ENCODE measurements at regions not wholly inside any gene's neighbourhood (a gene's known extent, or its start where the extent isn't known, plus 50 kb on each side); places are given as distances from the start of the nearest gene placed in this dataset.

- Histone ChIP-seq H3K9me3 (ENCODE audit: low read length) (no peaks in the 10 kb centered on the region), H3K9ac (ENCODE audit: low read length) (no peak overlapping the region), H3K4me1 (ENCODE audit: insufficient read depth, low read length) (no peaks in the 10 kb centered on the region), H3K27me3 (ENCODE audit: control insufficient read depth in 1 of 2, insufficient read depth in 2 of 2, low read length in 2 of 2) (no peaks in the 10 kb centered on the region), H3K36me3 (ENCODE audit: insufficient read depth, low read length) (no peaks in the 10 kb centered on the region), H3K27ac (ENCODE audit: low read depth, low read length) (no peak overlapping the region), H3K4me3 (ENCODE audit: low read depth in 1 of 2, low read length in 2 of 2) (no peak overlapping the region)
These were observed 876.1 kb upstream of the FAM98A start for GRCh38 chr2:34475156-34475555.

- Histone ChIP-seq H3K9ac (ENCODE audit: low read length) (no peak overlapping the region), H3K4me3 (ENCODE audit: low read depth in 1 of 2, low read length in 2 of 2) (no peak overlapping the region), H3K4me1 (ENCODE audit: insufficient read depth, low read length) (no peaks in the 10 kb centered on the region), H3K9me3 (ENCODE audit: low read length) (no peaks in the 10 kb centered on the region), H3K36me3 (ENCODE audit: insufficient read depth, low read length) (no peaks in the 10 kb centered on the region), H3K27ac (ENCODE audit: low read depth, low read length) (no peak overlapping the region), H3K27me3 (ENCODE audit: control insufficient read depth in 1 of 2, insufficient read depth in 2 of 2, low read length in 2 of 2) (no peaks in the 10 kb centered on the region)
These were observed 875.5 kb upstream of the FAM98A start for GRCh38 chr2:34474646-34475045.

GRCh38 chr2:34447097-34447496, 848.0 kb upstream of the FAM98A start:
- no peaks in the 10 kb centered on the region for H3K27me3 ChIP-seq (ENCODE audit: control insufficient read depth in 1 of 2, insufficient read depth in 2 of 2, low read length in 2 of 2)
- no peak overlapping the region for H3K27ac ChIP-seq (ENCODE audit: low read depth, low read length)
- no peaks in the 10 kb centered on the region for H3K4me1 ChIP-seq (ENCODE audit: insufficient read depth, low read length)
- no peak overlapping the region for H3K4me3 ChIP-seq (ENCODE audit: low read depth in 1 of 2, low read length in 2 of 2)
- no peak overlapping the region for H3K9ac ChIP-seq (ENCODE audit: low read length)
- H3K9me3 ChIP-seq (ENCODE audit: low read length), result no peaks in the 10 kb centered on the region
- H3K36me3 ChIP-seq (ENCODE audit: insufficient read depth, low read length), result no peaks in the 10 kb centered on the region

- Histone ChIP-seq H3K9ac (ENCODE audit: low read length) (no peak overlapping the region), H3K9me3 (ENCODE audit: low read length) (no peaks in the 10 kb centered on the region), H3K4me3 (ENCODE audit: low read depth in 1 of 2, low read length in 2 of 2) (no peak overlapping the region), H3K27ac (ENCODE audit: low read depth, low read length) (no peak overlapping the region), H3K4me1 (ENCODE audit: insufficient read depth, low read length) (no peaks in the 10 kb centered on the region), H3K36me3 (ENCODE audit: insufficient read depth, low read length) (no peaks in the 10 kb centered on the region), H3K27me3 (ENCODE audit: control insufficient read depth in 1 of 2, insufficient read depth in 2 of 2, low read length in 2 of 2) (no peaks in the 10 kb centered on the region)
These were observed 824.2 kb upstream of the FAM98A start for GRCh38 chr2:34423301-34423700.

- Histone ChIP-seq H3K36me3 (ENCODE audit: insufficient read depth, low read length) (no peaks in the 10 kb centered on the region), H3K27ac (ENCODE audit: low read depth, low read length) (no peak overlapping the region), H3K9me3 (ENCODE audit: low read length) (no peaks in the 10 kb centered on the region), H3K9ac (ENCODE audit: low read length) (no peak overlapping the region), H3K27me3 (ENCODE audit: control insufficient read depth in 1 of 2, insufficient read depth in 2 of 2, low read length in 2 of 2) (no peaks in the 10 kb centered on the region), H3K4me1 (ENCODE audit: insufficient read depth, low read length) (no peaks in the 10 kb centered on the region), H3K4me3 (ENCODE audit: low read depth in 1 of 2, low read length in 2 of 2) (no peak overlapping the region)
These were observed 820.8 kb upstream of the FAM98A start for GRCh38 chr2:34419856-34420255.

GRCh38 chr2:34416856-34417255, 817.8 kb upstream of the FAM98A start:
- Histone ChIP-seq H3K4me3 (ENCODE audit: low read depth in 1 of 2, low read length in 2 of 2) (no peak overlapping the region), H3K4me1 (ENCODE audit: insufficient read depth, low read length) (no peaks in the 10 kb centered on the region), H3K36me3 (ENCODE audit: insufficient read depth, low read length) (no peaks in the 10 kb centered on the region), H3K27ac (ENCODE audit: low read depth, low read length) (no peak overlapping the region), H3K9ac (ENCODE audit: low read length) (no peak overlapping the region), H3K27me3 (ENCODE audit: control insufficient read depth in 1 of 2, insufficient read depth in 2 of 2, low read length in 2 of 2) (no peaks in the 10 kb centered on the region), H3K9me3 (ENCODE audit: low read length) (no peaks in the 10 kb centered on the region)

GRCh38 chr2:34414856-34415255, 815.8 kb upstream of the FAM98A start:
- Histone ChIP-seq H3K9me3 (ENCODE audit: low read length) (no peaks in the 10 kb centered on the region), H3K27me3 (ENCODE audit: control insufficient read depth in 1 of 2, insufficient read depth in 2 of 2, low read length in 2 of 2) (no peaks in the 10 kb centered on the region), H3K4me1 (ENCODE audit: insufficient read depth, low read length) (no peaks in the 10 kb centered on the region), H3K27ac (ENCODE audit: low read depth, low read length) (no peak overlapping the region), H3K36me3 (ENCODE audit: insufficient read depth, low read length) (no peaks in the 10 kb centered on the region), H3K9ac (ENCODE audit: low read length) (no peak overlapping the region), H3K4me3 (ENCODE audit: low read depth in 1 of 2, low read length in 2 of 2) (no peak overlapping the region)

- Histone ChIP-seq H3K4me3 (ENCODE audit: low read depth in 1 of 2, low read length in 2 of 2) (no peak overlapping the region), H3K27me3 (ENCODE audit: control insufficient read depth in 1 of 2, insufficient read depth in 2 of 2, low read length in 2 of 2) (no peaks in the 10 kb centered on the region), H3K9ac (ENCODE audit: low read length) (no peak overlapping the region), H3K27ac (ENCODE audit: low read depth, low read length) (no peak overlapping the region), H3K36me3 (ENCODE audit: insufficient read depth, low read length) (no peaks in the 10 kb centered on the region), H3K4me1 (ENCODE audit: insufficient read depth, low read length) (no peaks in the 10 kb centered on the region), H3K9me3 (ENCODE audit: low read length) (no peaks in the 10 kb centered on the region)
These were observed 809.0 kb upstream of the FAM98A start for GRCh38 chr2:34408100-34408499.

- H3K4me3 ChIP-seq (ENCODE audit: low read depth in 1 of 2, low read length in 2 of 2), result no peak overlapping the region
- no peak overlapping the region for H3K27ac ChIP-seq (ENCODE audit: low read depth, low read length)
- H3K27me3 ChIP-seq (ENCODE audit: control insufficient read depth in 1 of 2, insufficient read depth in 2 of 2, low read length in 2 of 2), result no peaks in the 10 kb centered on the region
- no peaks in the 10 kb centered on the region for H3K9me3 ChIP-seq (ENCODE audit: low read length)
- no peaks in the 10 kb centered on the region for H3K4me1 ChIP-seq (ENCODE audit: insufficient read depth, low read length)
- no peak overlapping the region for H3K9ac ChIP-seq (ENCODE audit: low read length)
- H3K36me3 ChIP-seq (ENCODE audit: insufficient read depth, low read length), result no peaks in the 10 kb centered on the region
These were observed 804.4 kb upstream of the FAM98A start for GRCh38 chr2:34403512-34403911.

- no peak overlapping the region for H3K9ac ChIP-seq (ENCODE audit: low read length)
- H3K36me3 ChIP-seq (ENCODE audit: insufficient read depth, low read length), result no peaks in the 10 kb centered on the region
- no peak overlapping the region for H3K27ac ChIP-seq (ENCODE audit: low read depth, low read length)
- no peaks in the 10 kb centered on the region for H3K4me1 ChIP-seq (ENCODE audit: insufficient read depth, low read length)
- no peak overlapping the region for H3K4me3 ChIP-seq (ENCODE audit: low read depth in 1 of 2, low read length in 2 of 2)
- no peaks in the 10 kb centered on the region for H3K27me3 ChIP-seq (ENCODE audit: control insufficient read depth in 1 of 2, insufficient read depth in 2 of 2, low read length in 2 of 2)
- no peaks in the 10 kb centered on the region for H3K9me3 ChIP-seq (ENCODE audit: low read length)
These were observed 803.3 kb upstream of the FAM98A start for GRCh38 chr2:34402376-34402775.

- Histone ChIP-seq H3K9me3 (ENCODE audit: low read length) (no peaks in the 10 kb centered on the region), H3K27me3 (ENCODE audit: control insufficient read depth in 1 of 2, insufficient read depth in 2 of 2, low read length in 2 of 2) (no peaks in the 10 kb centered on the region), H3K27ac (ENCODE audit: low read depth, low read length) (no peak overlapping the region), H3K36me3 (ENCODE audit: insufficient read depth, low read length) (no peaks in the 10 kb centered on the region), H3K4me3 (ENCODE audit: low read depth in 1 of 2, low read length in 2 of 2) (no peak overlapping the region), H3K9ac (ENCODE audit: low read length) (no peak overlapping the region), H3K4me1 (ENCODE audit: insufficient read depth, low read length) (no peaks in the 10 kb centered on the region)
These were observed 802.1 kb upstream of the FAM98A start for GRCh38 chr2:34401186-34401585.

- Histone ChIP-seq H3K9ac (ENCODE audit: low read length) (no peak overlapping the region), H3K9me3 (ENCODE audit: low read length) (no peaks in the 10 kb centered on the region), H3K36me3 (ENCODE audit: insufficient read depth, low read length) (no peaks in the 10 kb centered on the region), H3K27ac (ENCODE audit: low read depth, low read length) (no peak overlapping the region), H3K27me3 (ENCODE audit: control insufficient read depth in 1 of 2, insufficient read depth in 2 of 2, low read length in 2 of 2) (no peaks in the 10 kb centered on the region), H3K4me3 (ENCODE audit: low read depth in 1 of 2, low read length in 2 of 2) (no peak overlapping the region), H3K4me1 (ENCODE audit: insufficient read depth, low read length) (no peaks in the 10 kb centered on the region)
These were observed 789.3 kb upstream of the FAM98A start for GRCh38 chr2:34388446-34388845.

All from muscle layer of colon (tissue), 2 donors.